ENCODE measurements at regions not wholly inside any gene's neighbourhood (a gene's known extent, or its start where the extent isn't known, plus 50 kb on each side); places are given as distances from the start of the nearest gene placed in this dataset.

DNA sequence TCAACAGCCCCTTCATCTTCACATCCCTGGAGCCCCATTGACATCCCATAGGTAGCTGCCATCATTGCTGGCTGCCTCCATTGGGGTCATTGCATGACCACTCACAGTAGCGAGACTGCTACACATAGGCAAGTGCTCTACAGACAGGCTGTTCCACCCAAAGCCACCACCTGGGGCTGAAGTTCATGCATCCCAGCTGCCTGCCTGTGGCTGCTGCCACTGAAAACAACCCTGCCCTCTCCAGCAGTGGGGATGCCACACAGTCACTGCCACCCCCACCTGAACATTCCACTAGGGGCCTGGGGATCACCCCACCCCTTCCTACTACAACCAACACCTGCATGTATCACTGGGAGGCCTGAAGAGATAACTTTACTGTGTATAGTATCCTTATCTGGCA, 59.5 kb upstream of the CTAGE1 start:
- ChIA-PET POLR2A (interaction anchor here (0.6 kb wide), 1 partner anchor 23 kb away, joined by 3 read pairs; no protein-coding TSS in a partner anchor), CTCF (interaction anchor here (0.6 to 1.1 kb wide), 2 partner anchors 24 to 86 kb away, joined by 3 to 4 read pairs; no protein-coding TSS in a partner anchor)
- TF ChIP-seq, protein P1, sequence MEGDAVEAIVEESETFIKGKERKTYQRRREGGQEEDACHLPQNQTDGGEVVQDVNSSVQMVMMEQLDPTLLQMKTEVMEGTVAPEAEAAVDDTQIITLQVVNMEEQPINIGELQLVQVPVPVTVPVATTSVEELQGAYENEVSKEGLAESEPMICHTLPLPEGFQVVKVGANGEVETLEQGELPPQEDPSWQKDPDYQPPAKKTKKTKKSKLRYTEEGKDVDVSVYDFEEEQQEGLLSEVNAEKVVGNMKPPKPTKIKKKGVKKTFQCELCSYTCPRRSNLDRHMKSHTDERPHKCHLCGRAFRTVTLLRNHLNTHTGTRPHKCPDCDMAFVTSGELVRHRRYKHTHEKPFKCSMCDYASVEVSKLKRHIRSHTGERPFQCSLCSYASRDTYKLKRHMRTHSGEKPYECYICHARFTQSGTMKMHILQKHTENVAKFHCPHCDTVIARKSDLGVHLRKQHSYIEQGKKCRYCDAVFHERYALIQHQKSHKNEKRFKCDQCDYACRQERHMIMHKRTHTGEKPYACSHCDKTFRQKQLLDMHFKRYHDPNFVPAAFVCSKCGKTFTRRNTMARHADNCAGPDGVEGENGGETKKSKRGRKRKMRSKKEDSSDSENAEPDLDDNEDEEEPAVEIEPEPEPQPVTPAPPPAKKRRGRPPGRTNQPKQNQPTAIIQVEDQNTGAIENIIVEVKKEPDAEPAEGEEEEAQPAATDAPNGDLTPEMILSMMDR (IDR thresholded peaks at IDR 0.05; ENCODE audit: low read depth, low read length) = no peak
- H3K27ac ChIP-seq (ENCODE audit: low read depth, low read length) = no peak overlapping the region
- DNase-seq (ENCODE audit: low read depth, low spot score) = no peak
- no peaks in the 10 kb centered on the region for H3K9me3 ChIP-seq (ENCODE audit: control insufficient read depth, insufficient read depth, low read length)
- no peaks in the 10 kb centered on the region for H3K27me3 ChIP-seq (ENCODE audit: control insufficient read depth, insufficient read depth, low read length)
- H3K4me3 ChIP-seq (ENCODE audit: low read depth, low read length) = no peak overlapping the region

DNA sequence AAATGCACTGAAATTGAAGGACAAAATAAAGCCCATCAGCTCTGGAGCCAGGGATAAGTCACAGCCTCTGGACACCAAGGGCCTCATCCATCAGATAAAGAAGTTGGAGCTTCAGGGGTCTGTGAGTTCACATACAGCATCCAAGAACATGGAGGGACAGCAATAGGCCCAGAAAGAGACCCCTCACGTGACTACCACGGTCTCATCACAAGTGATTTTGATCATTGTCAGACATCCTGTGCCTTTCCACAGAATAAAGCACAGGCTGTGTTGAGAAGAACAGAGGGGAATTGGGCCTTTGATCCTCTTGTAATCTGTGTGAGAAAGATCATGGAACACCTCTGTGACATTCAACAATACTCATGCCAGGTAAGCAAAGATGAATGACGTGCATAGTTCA, 65.2 kb upstream of the CTAGE1 start:
- CTCF ChIA-PET = no interaction called here

DNA sequence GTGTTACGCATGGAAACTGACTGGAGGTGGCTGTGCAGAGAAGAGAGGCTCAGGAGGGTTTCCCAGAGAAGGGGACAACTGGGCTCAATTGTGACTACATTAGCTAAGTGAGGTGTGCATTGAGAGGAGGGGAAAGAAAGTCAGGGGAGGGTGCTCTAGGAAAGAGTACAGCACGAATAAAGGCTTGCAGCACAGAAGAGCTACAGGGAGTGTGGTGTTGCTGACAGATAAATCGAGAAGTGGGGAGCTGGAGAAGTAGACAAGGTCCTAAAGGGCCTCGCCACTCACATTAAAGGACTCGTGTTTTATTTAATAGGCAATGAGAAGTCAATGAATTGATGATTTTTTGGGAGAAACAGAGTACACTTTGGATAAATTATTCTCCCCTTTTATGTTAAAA, 65.7 kb upstream of the CTAGE1 start:
- TF ChIP-seq, protein P1 (IDR thresholded peaks at IDR 0.05; ENCODE audit: low read depth, low read length) = no peak
- ChIA-PET CTCF (no interaction called here), POLR2A (no interaction called here)
- Histone ChIP-seq H3K4me3 (ENCODE audit: low read depth, low read length) (no peak overlapping the region), H3K9me3 (ENCODE audit: control insufficient read depth, insufficient read depth, low read length) (no peaks in the 10 kb centered on the region), H3K27me3 (ENCODE audit: control insufficient read depth, insufficient read depth, low read length) (no peaks in the 10 kb centered on the region), H3K27ac (ENCODE audit: low read depth, low read length) (no peak overlapping the region)
- DNase-seq (ENCODE audit: low read depth, low spot score) = no peak

More for the DNA sequence above, 65.2 kb upstream of the CTAGE1 start:
- TF ChIP-seq, protein P1 (IDR thresholded peaks at IDR 0.05; ENCODE audit: low read depth, low read length) = no peak
- POLR2A ChIA-PET = no interaction called here
- Histone ChIP-seq H3K9me3 (ENCODE audit: control insufficient read depth, insufficient read depth, low read length) (no peaks in the 10 kb centered on the region), H3K27ac (ENCODE audit: low read depth, low read length) (no peak overlapping the region), H3K4me3 (ENCODE audit: low read depth, low read length) (no peak overlapping the region), H3K27me3 (ENCODE audit: control insufficient read depth, insufficient read depth, low read length) (no peaks in the 10 kb centered on the region)
- DNase-seq (ENCODE audit: low read depth, low spot score) = no peak

DNA sequence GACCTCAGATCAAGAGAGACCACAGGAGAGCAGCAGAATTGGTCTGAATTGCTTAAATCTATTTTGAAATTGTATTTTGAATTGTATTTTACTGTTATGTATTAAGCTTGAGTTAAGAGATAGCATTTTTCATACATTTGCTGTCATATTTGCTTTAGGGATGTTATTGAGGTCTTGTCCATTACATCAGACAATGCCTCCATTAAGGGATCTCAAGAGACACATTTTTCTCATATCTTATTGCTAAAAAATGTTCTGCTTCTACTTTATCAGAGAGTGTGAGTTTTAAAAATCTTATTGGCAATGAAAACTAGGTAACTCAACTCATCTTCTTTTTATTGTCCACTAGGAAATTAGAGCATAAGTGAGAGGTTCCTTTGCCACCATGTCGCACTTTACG, 66.8 kb upstream of the CTAGE1 start:
- POLR2A ChIA-PET = no interaction called here
- CTCF ChIA-PET = no interaction called here
- TF ChIP-seq, protein P1 (IDR thresholded peaks at IDR 0.05; ENCODE audit: low read depth, low read length) = no peak
- no peaks in the 10 kb centered on the region for H3K27me3 ChIP-seq (ENCODE audit: control insufficient read depth, insufficient read depth, low read length)
- H3K4me3 ChIP-seq (ENCODE audit: low read depth, low read length) = no peak overlapping the region
- no peaks in the 10 kb centered on the region for H3K9me3 ChIP-seq (ENCODE audit: control insufficient read depth, insufficient read depth, low read length)
- H3K27ac ChIP-seq (ENCODE audit: low read depth, low read length) = no peak overlapping the region
- DNase-seq (ENCODE audit: low read depth, low spot score) = no peak

DNA sequence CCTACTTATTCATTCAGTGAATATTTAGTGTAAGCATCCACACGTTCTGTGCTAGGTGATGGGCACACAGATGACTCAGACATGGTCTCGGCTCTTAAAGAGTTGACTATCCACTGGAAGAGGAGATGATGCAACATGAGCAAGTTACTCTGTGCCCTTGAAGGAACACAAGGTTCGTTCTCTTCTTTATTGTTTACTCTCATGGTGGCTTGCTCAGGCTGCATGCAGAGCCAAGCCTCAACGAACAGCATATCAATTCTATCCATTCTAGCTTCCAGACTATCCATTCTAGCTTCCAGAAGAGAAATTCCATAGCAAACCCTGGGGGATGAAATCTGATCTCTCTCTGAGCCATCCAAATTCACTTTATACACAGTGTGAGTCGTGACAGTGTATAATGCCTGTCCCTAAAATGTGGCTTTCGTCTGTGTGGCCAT, 68.1 kb upstream of the CTAGE1 start:
- DNase-seq (ENCODE audit: low read depth, low spot score) = no peak
- H3K4me3 ChIP-seq (ENCODE audit: low read depth, low read length) = no peak overlapping the region
- no peak overlapping the region for H3K27ac ChIP-seq (ENCODE audit: low read depth, low read length)
- CTCF ChIA-PET = no interaction called here
- TF ChIP-seq, protein P1 (IDR thresholded peaks at IDR 0.05; ENCODE audit: low read depth, low read length) = no peak
- POLR2A ChIA-PET = interaction anchor here (1.4 kb wide), 1 partner anchor 19 kb away, joined by 4 read pairs; no protein-coding TSS in a partner anchor
- no peaks in the 10 kb centered on the region for H3K27me3 ChIP-seq (ENCODE audit: control insufficient read depth, insufficient read depth, low read length)
- H3K9me3 ChIP-seq (ENCODE audit: control insufficient read depth, insufficient read depth, low read length) = no peaks in the 10 kb centered on the region

Measured in AG04450 (cell line).